ENCODE measurements at regions not wholly inside any gene's neighbourhood (a gene's known extent, or its start where the extent isn't known, plus 50 kb on each side); places are given as distances from the start of the nearest gene placed in this dataset.
"Not testable (repeated sequence)": the region's sequence is repeated elsewhere in the genome, so short reads cannot be mapped to it uniquely, and the experiment has no call there.

DNA sequence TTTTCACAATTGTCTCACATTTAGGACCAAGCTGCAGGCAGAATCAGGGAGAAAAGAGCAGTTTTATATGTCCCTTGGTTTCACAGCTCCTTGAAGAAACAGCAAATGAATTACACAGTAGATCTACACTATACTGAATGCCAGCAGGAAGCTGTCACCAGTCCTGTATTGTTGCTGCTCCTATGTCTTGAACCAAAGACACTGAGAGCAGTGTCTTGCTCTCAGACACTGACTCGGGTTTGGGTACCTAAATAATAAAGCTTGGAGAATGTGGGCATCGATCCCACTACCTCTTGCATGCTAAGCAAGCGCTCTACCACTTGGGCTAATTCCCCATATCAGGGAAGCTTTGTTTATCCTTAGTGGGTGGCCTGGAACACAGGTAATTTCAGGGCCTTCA lies 552.7 kb downstream of the PRIM2 start:
- not testable (repeated sequence) for DNase-seq

DNA sequence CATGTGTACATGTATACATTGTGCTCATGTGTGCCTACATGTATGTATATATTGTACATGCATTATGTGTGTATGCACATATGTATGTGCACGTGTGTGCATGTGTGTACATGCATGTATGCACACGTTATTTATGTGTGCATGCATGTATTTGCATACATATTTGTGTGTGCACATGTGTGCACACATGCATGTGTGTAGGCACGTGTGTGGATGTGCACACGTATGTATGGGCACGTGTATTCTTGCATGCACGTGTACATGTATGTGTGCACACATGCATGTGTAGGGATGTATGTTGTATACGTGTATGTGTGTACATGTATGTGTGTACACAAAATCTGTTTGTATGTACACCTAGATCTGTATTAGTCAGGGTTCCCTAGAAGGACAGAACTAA lies 556.0 kb downstream of the PRIM2 start:
- not testable (repeated sequence) for DNase-seq

DNA sequence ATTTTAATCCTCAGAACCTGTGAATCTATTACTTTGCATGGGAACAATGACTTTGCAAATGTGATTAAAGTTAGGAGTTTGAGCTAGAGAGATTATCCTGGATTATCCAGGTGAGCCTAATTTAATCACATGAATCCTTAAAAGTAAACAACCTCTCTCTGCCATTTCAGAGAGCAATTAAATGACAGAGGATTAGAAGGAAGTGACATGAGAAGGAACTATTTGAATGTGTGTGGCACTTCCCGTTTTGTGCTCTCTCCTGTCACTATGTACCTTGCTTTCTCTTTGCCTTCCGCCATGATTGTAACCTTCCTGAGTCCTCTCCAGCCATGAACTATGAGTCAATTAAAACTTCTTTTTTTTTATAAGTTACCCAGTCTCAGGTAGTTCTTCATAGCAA lies 559.2 kb downstream of the PRIM2 start:
- not testable (repeated sequence) for DNase-seq

DNA sequence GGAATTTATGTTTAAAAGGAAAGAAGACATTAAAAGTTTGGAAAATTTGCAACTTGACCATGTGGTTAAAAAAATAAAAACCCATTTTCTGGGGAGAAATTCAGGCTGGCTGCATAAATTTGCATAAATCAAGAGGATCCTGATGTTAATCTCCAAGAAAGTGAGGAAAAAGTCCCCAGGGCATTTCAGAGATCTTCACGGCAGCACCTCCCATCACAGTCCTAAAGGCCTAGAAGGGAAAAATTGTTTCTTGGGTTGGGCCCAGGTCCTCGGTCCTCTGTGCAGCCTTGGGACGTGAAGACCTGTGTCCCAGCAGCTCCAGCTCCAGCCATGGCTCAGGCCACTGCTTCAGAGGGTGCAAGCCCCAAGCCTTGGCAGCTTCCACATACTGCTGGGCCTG lies 560.3 kb downstream of the PRIM2 start:
- not testable (repeated sequence) for DNase-seq

GRCh38 chr6:57878792-57879191 lies 561.4 kb downstream of the PRIM2 start:
- DNase-seq = not testable (repeated sequence)

GRCh38 chr6:57898850-57899249 lies 581.4 kb downstream of the PRIM2 start:
- DNase-seq = not testable (repeated sequence)

DNA sequence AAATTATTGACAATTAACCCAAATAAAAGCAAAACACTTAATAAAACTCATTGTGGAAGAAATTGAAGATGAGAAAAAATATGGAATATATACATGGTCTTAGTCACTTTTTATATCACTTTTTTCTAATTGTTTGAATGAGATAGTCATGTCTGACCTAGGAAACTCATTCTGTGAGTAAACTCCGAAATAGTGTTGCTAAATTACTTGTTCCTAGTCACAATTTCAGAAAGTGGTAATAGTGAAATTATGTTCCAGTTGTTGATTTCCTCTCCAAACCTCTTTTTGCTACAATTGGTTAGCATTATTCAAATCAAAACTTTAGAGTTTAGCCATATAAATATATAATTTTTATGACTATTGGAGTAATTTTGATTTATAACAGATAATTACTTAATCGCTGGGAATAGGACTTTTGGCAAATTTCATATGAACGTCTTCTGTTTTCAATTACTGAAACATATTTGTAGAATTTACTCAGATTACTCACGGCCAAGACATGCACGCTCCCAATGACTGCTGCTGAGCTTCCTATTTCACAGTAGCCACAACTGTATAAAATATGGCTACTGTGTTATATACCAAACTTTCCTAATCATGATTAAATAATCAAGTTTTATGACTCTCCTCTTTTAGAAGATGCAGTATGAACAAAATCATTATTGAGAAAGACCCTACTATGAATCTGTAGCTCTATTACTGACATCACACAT lies 583.4 kb downstream of the PRIM2 start:
- DNase-seq = not testable (repeated sequence)

DNA sequence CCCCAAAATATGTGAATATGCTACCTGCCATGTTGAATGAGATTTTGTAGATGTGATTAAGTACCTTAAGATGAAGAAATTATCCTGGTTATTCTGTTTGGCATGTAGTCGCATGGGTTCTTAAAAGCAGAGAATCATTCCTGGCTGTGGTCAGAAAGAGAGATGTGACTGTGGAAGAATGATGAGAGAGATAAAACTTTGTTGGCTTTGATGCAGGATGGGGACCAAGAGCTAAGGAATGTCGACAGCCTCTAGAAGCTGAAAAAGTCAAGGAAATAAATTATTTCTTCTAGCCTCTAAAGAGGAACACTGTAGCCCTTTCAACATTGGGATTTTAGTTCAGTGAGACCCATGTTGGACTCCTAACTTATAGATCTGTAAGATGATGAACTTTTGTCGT lies 584.0 kb downstream of the PRIM2 start:
- not testable (repeated sequence) for DNase-seq

- not testable (repeated sequence) for DNase-seq
Observed at GRCh38 chr6:57904356-57904755, 586.9 kb downstream of the PRIM2 start.

- DNase-seq = not testable (repeated sequence)
Observed at GRCh38 chr6:57915300-57915699, 597.9 kb downstream of the PRIM2 start.

GRCh38 chr6:57942966-57943365 lies 625.5 kb downstream of the PRIM2 start:
- DNase-seq = not testable (repeated sequence)

DNA sequence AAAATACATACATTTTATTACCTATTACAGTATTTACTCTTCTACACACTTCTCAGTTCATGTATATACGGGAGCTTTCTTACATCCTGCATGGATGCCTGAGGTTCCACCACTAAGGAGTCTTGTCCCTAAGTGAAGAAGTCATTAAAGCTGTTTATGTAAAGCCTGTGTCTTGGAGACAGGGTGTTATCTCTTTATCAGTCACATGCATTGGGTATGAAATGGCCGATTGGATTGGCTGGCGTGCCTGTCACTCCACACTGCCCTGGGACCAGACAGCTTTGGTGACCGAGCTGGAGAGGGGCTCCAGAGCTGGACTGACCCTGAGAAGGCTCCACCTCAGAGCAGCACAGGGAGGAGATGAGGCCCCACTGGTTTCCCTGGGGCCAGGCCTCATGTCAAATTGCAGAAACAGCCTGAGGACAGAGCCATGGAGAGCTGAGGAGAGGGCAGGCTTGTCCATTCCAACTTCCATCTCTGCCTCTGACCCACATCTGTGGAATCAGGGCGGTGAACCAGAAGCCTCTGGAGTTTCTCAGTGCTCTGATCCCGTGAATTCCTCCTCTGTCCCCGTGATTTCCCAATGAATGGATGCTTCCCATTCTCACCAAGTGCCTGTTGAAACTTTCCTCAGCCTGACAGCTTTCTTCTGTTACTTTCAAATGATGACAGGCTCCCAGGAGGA lies 628.8 kb downstream of the PRIM2 start:
- DNase-seq = not testable (repeated sequence)

DNA sequence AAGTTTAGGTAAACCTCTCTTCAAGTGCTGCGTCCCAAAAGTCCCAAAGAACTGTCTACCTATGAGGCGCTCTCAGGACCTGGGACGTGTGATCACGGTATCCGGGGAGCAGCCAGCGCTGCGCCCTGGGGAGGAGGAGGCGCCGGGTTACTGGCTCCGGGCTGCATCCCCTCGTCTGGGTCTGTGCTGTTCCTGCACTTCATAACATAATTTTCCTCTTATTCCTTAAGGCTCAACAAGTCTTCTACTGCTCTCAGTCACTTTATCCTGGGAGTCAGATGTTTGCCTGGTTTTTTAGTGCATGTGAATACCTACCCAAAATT lies 629.3 kb downstream of the PRIM2 start:
- not testable (repeated sequence) for DNase-seq

- DNase-seq = not testable (repeated sequence)
Observed at GRCh38 chr6:57948481-57948880, 631.1 kb downstream of the PRIM2 start.

GRCh38 chr6:57950430-57950829 lies 633.0 kb downstream of the PRIM2 start:
- not testable (repeated sequence) for DNase-seq

- not testable (repeated sequence) for DNase-seq
Observed at GRCh38 chr6:57966757-57967156, 649.3 kb downstream of the PRIM2 start.

DNA sequence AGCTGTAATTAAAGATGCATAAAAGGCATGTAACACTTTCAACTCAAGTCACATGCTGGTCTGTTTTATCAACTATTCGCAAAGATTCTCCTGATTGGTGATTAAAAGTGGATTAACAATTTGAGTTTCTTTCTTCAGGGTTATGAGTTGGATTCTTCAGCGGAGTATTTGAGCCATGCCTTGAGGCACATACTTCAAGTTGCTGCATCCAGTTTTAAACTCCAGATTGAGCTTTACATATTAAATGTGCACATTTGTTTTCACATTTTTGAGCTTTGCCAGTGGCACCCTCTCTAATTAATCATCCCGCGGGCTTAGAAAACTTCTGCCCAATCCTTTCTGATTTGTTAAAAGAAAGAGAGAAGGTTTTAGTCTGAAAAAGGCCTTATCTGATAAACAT lies 654.5 kb downstream of the PRIM2 start:
- DNase-seq = not testable (repeated sequence)

DNA sequence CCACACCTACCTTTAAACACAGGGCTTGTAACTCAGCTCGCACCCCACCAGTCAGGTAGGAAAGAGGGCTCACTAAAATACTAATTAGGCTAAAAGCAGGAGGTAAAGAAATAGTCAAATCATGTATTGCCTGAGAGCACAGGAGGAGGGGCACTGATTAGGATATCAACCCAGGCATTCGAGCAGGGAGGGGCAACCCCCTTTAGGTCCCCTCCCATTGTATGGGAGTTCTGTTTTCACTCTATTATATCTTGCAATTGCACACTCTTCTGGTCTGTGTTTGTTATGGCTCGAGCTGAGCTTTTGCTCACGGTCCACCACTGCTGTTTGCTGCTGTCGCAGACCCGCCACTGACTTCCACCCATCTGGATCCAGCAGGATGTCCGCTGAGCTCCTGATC lies 657.2 kb downstream of the PRIM2 start:
- DNase-seq = no peak

DNA sequence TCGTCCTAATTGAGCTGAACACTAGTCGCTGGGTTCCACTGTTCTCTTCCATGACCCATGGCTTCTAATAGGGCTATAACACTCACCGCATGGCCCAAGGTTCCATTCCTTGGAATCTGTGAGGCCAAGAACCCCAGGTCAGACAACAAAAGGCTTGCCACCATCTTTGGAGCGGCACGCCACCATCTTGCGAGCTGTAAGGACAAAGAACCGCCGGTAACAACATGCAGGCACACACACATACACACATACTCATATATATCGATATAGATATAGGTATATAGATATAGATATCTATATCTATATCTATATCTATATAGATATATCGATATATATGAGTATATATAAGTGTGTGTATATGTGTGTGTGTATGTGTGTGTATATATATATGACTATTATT lies 657.7 kb downstream of the PRIM2 start:
- not testable (repeated sequence) for DNase-seq

- not testable (repeated sequence) for DNase-seq
Observed at GRCh38 chr6:57976371-57976770, 658.9 kb downstream of the PRIM2 start.

- DNase-seq = not testable (repeated sequence)
Observed at GRCh38 chr6:57983603-57984002, 666.2 kb downstream of the PRIM2 start.

DNA sequence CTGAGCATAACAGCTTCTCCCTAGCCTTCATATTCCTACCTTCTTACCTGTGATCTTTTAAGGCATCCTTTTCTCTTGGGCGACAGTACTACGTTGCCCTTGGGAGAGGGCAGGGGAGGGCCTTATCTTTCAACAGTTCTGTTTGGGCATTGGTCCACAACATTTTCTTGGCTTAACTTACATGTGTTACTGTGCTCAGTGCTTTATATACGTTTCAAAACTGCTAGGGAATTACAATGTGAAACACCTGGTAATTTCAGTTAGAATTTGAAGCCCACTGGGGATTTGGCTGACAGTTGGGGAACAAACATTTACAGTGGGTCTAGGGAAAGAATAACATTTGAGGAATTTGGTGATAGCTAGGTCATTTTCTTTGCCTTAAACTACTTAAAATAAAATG lies 667.1 kb downstream of the PRIM2 start:
- DNase-seq = not testable (repeated sequence)

DNA sequence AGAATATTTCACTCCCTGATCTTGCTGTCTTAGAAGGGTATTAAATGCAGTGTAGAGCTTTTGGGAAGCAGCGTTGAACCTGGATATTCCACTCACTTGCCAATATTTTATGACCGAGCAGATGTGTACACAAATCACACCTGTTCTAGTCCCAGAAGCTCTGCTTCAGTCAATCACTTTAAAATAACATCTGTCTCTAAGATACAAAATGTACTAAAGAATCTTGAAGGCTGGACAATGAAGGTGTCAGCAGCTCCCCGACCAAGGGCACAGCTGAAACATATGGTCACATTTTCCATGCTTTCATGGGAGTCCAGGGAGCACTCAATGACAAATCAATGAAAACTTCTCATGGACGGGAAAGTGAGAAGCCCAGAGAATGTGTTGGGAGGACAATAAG lies 668.3 kb downstream of the PRIM2 start:
- DNase-seq = peak; percentile 51

GRCh38 chr6:57986584-57986983 lies 669.2 kb downstream of the PRIM2 start:
- not testable (repeated sequence) for DNase-seq

All from NCI-H1105 treated with DMSO at 0.1 percent for 48 hours (cell line).